ENCODE measurements at regions not wholly inside any gene's neighbourhood (a gene's known extent, or its start where the extent isn't known, plus 50 kb on each side); places are given as distances from the start of the nearest gene placed in this dataset.

- DNase-seq (ENCODE audit: low read depth in 4 of 4, low spot score in 2 of 4): no peak
These were observed 71.5 kb upstream of the DSG1 start for GRCh38 chr18:31246460-31246859.

DNA sequence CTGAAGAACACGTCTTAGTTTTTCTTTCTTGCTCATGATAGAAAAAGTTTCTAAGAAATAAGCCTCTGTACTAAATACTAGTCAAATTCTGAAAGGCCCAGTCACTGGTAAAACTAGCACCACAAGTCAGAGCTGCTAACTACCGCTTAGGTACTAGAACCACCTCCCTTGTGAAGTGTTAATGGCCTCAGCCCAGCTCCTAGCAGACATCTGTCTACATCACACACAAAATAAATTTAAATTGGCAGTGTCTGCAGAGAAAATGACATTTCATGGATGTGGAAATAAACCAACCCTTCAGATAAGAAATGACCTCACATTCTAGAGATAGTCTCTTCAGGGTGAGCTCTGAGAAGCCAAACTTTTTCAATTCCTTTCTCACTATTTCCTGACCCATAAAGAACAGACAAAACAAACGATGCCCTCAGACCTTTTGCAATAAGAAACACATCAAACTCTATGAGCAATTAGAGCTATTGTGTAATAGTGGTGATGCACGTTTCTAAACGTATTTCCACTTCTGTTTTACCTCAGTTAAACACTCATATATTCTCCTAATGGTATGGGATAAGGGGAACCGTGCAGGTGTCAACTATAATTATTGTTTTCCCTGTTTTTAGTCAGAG is 70.3 kb upstream of the DSG1 start:
- no peak for DNase-seq (ENCODE audit: low read depth in 4 of 4, low spot score in 2 of 4)

DNA sequence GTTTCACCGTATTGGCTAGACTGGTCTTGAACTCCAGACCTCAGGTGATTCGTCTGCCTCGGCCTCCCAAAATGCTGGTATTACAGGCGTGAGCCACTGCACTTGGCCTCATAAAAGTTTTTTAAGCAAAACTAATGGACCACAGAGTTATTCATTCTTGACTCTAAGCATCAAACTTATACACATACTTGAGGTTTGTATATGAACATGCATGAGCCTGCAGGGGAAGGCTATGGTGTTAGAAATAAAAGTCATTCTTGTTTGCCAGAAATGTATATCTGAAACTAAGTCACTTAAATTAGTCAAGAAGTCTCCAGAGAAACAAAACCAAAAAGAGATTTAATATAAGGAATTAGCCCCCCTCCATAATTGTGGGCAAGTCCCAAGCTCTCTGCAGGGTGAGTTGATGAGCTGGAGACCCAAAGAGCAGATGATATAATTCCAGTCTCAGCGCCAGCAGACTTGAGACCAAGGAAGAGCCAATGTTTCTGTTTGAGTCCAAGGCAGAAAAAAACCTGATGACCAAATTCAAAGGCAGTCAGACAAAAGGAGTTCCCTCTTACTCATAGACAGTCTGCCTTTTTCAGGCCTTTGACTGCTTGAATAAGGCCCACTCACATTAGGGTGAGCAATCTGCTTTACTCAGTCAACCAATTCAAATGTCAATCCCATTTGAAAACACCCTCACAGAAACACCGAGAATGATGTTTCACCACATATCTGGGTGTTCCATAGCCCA is 69.0 kb upstream of the DSG1 start:
- no peak for DNase-seq (ENCODE audit: low read depth in 4 of 4, low spot score in 2 of 4)

DNA sequence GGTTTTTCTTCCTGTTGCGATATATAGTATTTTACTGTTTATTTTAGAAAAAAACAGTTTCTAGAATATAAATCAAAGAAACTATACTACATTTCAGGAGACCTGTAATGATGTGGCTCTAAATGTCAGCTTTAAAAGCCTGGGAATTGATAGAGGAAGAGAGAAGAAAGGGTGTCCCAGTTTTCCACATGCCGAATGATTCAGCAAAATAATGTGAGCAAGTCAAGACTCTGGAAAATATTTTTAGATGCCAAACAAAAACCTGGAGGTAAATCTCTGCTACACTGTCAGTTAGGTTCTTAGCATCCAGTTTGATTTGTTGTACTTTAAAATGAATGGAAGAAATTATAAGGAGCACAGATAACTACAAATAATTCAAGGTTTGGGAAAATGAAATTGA is 67.1 kb upstream of the DSG1 start:
- no peak for DNase-seq (ENCODE audit: low read depth in 4 of 4, low spot score in 2 of 4)

DNA sequence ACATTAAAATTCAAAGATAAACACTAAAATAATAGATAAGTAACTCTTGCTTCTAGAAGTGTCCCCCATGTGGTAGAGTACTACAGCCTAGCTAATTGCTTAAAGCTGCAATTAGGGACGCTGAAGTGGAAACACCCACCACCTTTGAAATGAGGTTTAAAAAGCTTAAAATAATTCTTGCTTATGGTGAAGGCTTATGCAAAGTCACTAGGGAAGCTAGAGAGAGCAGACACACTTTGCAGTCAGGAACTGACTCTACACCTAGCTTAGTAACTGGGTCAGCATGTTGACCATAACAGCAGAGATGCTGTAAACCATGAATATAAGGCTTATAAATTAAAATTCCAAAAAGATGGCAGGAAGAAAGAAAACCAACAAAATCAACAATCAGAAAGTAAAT is 65.4 kb upstream of the DSG1 start:
- no peak for DNase-seq (ENCODE audit: low read depth in 4 of 4, low spot score in 2 of 4)

DNA sequence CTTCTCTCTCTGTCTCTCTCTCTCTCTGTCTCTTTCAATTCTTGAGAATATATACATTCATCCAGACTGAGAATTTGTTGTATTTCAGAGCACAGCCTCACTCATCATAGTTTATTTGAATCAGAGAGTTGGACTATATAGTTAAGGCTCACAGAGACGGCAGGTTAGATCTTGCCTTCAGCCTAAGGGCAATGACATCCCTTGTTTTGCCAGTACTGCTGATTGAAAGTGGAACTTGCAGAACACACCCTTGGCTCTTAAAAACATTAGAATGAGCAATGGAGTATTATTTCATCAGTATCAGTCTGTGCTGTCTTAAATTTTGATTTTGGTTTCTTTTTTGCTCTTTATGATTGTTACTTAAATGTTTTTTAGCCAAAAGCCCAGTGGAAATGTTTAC is 62.0 kb upstream of the DSG1 start:
- DNase-seq (ENCODE audit: low read depth in 4 of 4, low spot score in 2 of 4): no peak

DNA sequence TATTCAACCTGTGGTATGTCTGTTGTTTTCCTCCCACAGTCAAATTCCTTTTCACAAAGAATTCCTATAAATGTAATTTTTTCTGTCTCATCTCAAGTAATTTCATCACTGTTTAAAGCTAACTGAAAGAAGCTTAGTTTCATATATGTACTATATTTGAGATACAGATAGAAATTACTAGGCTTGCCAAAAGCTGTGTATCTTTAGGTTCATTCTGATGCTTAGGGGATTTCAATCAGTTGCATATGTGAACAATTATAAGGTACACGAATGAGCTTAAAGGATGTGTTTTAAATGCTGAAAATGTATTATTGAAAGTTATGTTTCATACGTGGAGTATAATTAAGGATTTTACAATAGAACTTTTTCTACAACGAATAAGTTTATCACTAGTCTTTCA is 59.2 kb upstream of the DSG1 start:
- no peak for DNase-seq (ENCODE audit: low read depth in 4 of 4, low spot score in 2 of 4)

DNA sequence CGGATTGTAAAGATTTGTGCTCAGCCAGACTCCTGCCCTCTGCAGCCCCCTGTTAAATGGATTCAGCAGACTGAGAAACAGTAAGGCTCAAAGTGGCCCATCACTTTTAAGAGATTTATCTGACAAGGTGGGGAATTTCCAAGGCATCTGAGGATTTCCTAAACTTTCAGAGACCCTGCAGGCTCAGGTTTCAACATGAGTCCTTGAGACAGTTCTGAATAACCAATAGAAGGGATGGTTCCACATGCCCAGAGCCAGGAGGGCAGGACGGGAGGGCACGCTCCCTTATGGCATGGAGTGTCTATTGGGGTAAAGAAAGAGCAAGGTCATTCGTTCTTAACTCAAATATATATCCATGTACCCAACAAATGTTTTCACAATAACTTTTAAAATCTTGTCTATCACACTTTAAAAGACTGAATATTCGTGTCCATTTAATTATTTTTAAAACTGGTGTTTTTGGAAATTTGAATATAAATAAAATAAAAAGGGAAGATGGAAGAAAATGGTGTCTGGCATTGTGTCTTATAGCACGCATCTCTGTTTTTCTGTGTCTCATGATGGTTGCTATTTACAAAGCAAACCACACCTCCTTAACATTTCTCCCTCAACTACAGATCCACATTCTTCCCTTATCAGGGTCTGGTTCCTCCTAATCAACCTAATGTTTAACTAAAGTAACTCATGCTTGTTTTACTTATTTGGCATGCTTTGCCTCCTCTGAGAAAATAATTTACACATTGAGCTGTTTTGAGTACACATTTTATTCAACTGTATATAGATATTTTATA is 56.0 kb upstream of the DSG1 start:
- no peak for DNase-seq (ENCODE audit: low read depth in 4 of 4, low spot score in 2 of 4)

DNA sequence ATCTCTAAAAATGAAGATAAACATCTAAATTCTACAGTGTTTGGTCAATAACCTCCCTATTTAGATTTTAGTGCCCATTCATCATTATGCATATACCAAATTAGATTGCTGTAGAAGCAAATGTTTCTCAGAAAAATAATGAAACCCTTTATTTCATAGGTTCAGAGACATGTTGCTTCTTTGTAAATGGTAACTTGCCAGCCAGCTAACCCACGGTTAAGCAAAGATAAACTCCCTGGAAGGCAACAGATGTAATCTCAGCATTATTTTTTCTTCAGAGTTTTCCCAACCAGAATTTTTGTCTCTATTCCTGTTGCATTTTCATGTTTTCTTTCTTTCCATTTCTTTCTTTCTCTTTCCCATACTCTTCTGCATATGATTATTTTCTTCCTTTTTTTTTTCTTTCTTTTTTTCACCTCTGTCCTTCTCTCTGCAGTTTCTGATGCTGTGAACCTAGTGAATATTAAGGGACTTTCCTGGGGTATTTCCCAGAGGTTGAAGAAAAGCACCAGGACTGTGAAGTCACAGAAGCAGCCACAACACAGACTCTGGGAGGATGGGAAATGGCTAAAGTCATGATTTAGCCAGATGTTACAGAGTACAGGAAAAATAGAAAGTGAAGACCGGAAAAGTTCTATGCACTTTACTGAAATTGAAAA is 50.0 kb upstream of the DSG1 start:
- no peak for DNase-seq (ENCODE audit: low read depth in 4 of 4, low spot score in 2 of 4)

All from left renal cortex interstitium (tissue), 4 donors.